ENCODE measurements at regions not wholly inside any gene's neighbourhood (a gene's known extent, or its start where the extent isn't known, plus 50 kb on each side); places are given as distances from the start of the nearest gene placed in this dataset.

GRCh38 chr7:47651355-47652317 is 69.7 kb upstream of the TNS3 start:
- Histone ChIP-seq H3K4me1 (ENCODE audit: control insufficient read depth, insufficient read depth, low read length) (peaks cover 13% of the 10 kb centered on the region), H3K36me3 (ENCODE audit: control insufficient read depth, insufficient read depth, low read length) (no peaks in the 10 kb centered on the region), H3K27me3 (ENCODE audit: control insufficient read depth, insufficient read depth, low read length) (no peaks in the 10 kb centered on the region), H3K4me3 (ENCODE audit: low read depth, low read length) (no peak overlapping the region), H3K9me3 (ENCODE audit: control insufficient read depth, insufficient read depth, low read length) (no peaks in the 10 kb centered on the region), H3K27ac (ENCODE audit: low read depth, low read length) (no peak overlapping the region), H3K9ac (ENCODE audit: low read depth, low read length) (no peak overlapping the region)

DNA sequence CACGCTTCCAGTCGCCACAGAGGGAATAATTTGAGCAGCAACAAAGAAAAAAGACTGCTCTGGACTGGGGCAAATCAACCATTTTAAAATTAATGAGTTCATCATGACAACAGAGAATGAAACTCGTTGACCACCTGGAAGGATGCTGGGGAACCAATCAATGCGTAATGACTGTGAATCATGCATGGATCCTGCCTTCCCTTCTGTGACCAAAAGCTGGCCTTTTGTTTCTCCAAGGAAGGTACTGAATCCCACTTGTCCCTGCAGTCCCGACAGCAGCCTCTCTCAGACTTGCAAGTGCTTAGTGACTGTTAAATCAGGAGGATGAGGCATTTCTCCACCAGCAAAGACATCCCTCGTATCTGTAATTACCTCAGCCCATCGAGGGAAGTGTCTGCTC is 68.0 kb upstream of the TNS3 start:
- Histone ChIP-seq H3K36me3 (ENCODE audit: control insufficient read depth, insufficient read depth, low read length) (no peaks in the 10 kb centered on the region), H3K9me3 (ENCODE audit: control insufficient read depth, insufficient read depth, low read length) (no peaks in the 10 kb centered on the region), H3K9ac (ENCODE audit: low read depth, low read length) (no peak overlapping the region), H3K27ac (ENCODE audit: low read depth, low read length) (no peak overlapping the region), H3K4me1 (ENCODE audit: control insufficient read depth, insufficient read depth, low read length) (peaks cover 11% of the 10 kb centered on the region), H3K27me3 (ENCODE audit: control insufficient read depth, insufficient read depth, low read length) (no peaks in the 10 kb centered on the region), H3K4me3 (ENCODE audit: low read depth, low read length) (no peak overlapping the region)

- Histone ChIP-seq H3K36me3 (ENCODE audit: control insufficient read depth, insufficient read depth, low read length) (no peaks in the 10 kb centered on the region), H3K9me3 (ENCODE audit: control insufficient read depth, insufficient read depth, low read length) (no peaks in the 10 kb centered on the region), H3K4me3 (ENCODE audit: low read depth, low read length) (no peak overlapping the region), H3K27ac (ENCODE audit: low read depth, low read length) (no peak overlapping the region), H3K9ac (ENCODE audit: low read depth, low read length) (no peak overlapping the region), H3K4me1 (ENCODE audit: control insufficient read depth, insufficient read depth, low read length) (peaks cover 4% of the 10 kb centered on the region), H3K27me3 (ENCODE audit: control insufficient read depth, insufficient read depth, low read length) (no peaks in the 10 kb centered on the region)
These were observed 66.5 kb upstream of the TNS3 start for GRCh38 chr7:47648275-47648925.

- Histone ChIP-seq H3K4me3 (ENCODE audit: low read depth, low read length) (no peak overlapping the region), H3K27ac (ENCODE audit: low read depth, low read length) (no peak overlapping the region), H3K36me3 (ENCODE audit: control insufficient read depth, insufficient read depth, low read length) (no peaks in the 10 kb centered on the region), H3K27me3 (ENCODE audit: control insufficient read depth, insufficient read depth, low read length) (no peaks in the 10 kb centered on the region), H3K4me1 (ENCODE audit: control insufficient read depth, insufficient read depth, low read length) (peaks cover 4% of the 10 kb centered on the region), H3K9ac (ENCODE audit: low read depth, low read length) (no peak overlapping the region), H3K9me3 (ENCODE audit: control insufficient read depth, insufficient read depth, low read length) (no peaks in the 10 kb centered on the region)
These were observed 66.0 kb upstream of the TNS3 start for GRCh38 chr7:47647918-47648250.

GRCh38 chr7:47647181-47647917 is 65.4 kb upstream of the TNS3 start:
- no peak overlapping the region for H3K9ac ChIP-seq (ENCODE audit: low read depth, low read length)
- H3K27ac ChIP-seq (ENCODE audit: low read depth, low read length): no peak overlapping the region
- H3K4me3 ChIP-seq (ENCODE audit: low read depth, low read length): no peak overlapping the region

GRCh38 chr7:47643716-47644400 is 61.9 kb upstream of the TNS3 start:
- no peaks in the 10 kb centered on the region for H3K27me3 ChIP-seq (ENCODE audit: control insufficient read depth, insufficient read depth, low read length)
- H3K9me3 ChIP-seq (ENCODE audit: control insufficient read depth, insufficient read depth, low read length): no peaks in the 10 kb centered on the region
- peaks cover 11% of the 10 kb centered on the region for H3K4me1 ChIP-seq (ENCODE audit: control insufficient read depth, insufficient read depth, low read length)
- no peak overlapping the region for H3K9ac ChIP-seq (ENCODE audit: low read depth, low read length)
- no peak overlapping the region for H3K27ac ChIP-seq (ENCODE audit: low read depth, low read length)
- H3K4me3 ChIP-seq (ENCODE audit: low read depth, low read length): no peak overlapping the region
- H3K36me3 ChIP-seq (ENCODE audit: control insufficient read depth, insufficient read depth, low read length): no peaks in the 10 kb centered on the region

More at GRCh38 chr7:47647181-47647917, 65.4 kb upstream of the TNS3 start:
- H3K27me3 ChIP-seq (ENCODE audit: control insufficient read depth, insufficient read depth, low read length): no peaks in the 10 kb centered on the region
- H3K9me3 ChIP-seq (ENCODE audit: control insufficient read depth, insufficient read depth, low read length): no peaks in the 10 kb centered on the region
- peaks cover 4% of the 10 kb centered on the region for H3K4me1 ChIP-seq (ENCODE audit: control insufficient read depth, insufficient read depth, low read length)
- H3K36me3 ChIP-seq (ENCODE audit: control insufficient read depth, insufficient read depth, low read length): no peaks in the 10 kb centered on the region

DNA sequence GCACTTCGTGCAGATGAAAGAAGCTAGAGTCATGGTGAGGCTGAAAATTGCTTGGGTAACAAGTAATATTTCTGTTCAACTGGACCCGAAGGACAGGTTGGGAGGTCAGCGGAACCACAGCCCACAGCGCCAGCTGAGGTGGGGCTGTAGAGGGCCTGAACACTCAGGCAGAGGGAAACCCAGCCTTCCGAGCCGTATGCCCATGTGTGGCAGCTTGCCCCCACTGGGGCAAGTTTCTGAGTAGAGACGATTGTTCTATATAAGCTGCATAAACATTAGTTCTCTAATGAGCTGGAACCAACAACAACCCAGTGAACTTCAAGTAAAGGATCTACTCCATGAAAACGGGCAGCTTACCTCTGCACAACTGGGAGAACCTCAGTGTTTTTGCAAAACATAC is 58.4 kb upstream of the TNS3 start:
- Histone ChIP-seq H3K4me1 (ENCODE audit: control insufficient read depth, insufficient read depth, low read length) (peaks cover 23% of the 10 kb centered on the region), H3K36me3 (ENCODE audit: control insufficient read depth, insufficient read depth, low read length) (no peaks in the 10 kb centered on the region), H3K4me3 (ENCODE audit: low read depth, low read length) (no peak overlapping the region), H3K9me3 (ENCODE audit: control insufficient read depth, insufficient read depth, low read length) (no peaks in the 10 kb centered on the region), H3K27ac (ENCODE audit: low read depth, low read length) (no peak overlapping the region), H3K9ac (ENCODE audit: low read depth, low read length) (no peak overlapping the region), H3K27me3 (ENCODE audit: control insufficient read depth, insufficient read depth, low read length) (no peaks in the 10 kb centered on the region)

DNA sequence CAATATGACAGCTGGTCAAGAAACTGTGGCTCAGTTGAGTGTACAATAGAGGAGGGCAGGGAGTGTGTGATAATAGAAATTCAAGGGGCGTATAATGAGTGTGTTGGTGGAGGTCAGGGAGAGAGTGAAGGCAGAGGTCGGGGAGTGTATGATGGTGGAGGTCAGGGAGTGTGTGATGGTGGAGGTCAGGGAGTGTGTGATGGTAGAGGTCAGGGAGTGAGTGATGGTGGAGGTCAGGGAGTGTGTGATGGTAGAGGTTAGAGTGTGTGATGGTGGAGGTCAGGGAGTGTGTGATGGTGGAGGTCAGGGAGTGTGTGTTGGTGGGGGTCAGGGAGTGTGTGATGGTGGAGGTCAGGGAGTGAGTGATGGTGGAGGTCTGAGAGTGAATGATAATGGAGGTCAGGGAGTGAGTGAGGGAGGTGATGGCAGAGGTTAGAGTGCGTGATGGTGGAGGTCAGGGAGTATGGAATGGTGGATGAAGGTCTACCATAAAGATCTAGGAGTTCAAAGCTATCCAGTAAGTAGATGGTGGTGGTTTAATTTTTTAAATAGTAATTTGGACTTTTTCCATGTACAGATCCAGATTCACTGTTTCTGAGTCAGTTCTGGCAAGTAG is 57.7 kb upstream of the TNS3 start:
- Histone ChIP-seq H3K4me1 (ENCODE audit: control insufficient read depth, insufficient read depth, low read length) (peaks cover 24% of the 10 kb centered on the region), H3K36me3 (ENCODE audit: control insufficient read depth, insufficient read depth, low read length) (no peaks in the 10 kb centered on the region), H3K4me3 (ENCODE audit: low read depth, low read length) (no peak overlapping the region), H3K27me3 (ENCODE audit: control insufficient read depth, insufficient read depth, low read length) (peaks cover 6% of the 10 kb centered on the region), H3K27ac (ENCODE audit: low read depth, low read length) (no peak overlapping the region), H3K9ac (ENCODE audit: low read depth, low read length) (no peak overlapping the region), H3K9me3 (ENCODE audit: control insufficient read depth, insufficient read depth, low read length) (no peaks in the 10 kb centered on the region)

DNA sequence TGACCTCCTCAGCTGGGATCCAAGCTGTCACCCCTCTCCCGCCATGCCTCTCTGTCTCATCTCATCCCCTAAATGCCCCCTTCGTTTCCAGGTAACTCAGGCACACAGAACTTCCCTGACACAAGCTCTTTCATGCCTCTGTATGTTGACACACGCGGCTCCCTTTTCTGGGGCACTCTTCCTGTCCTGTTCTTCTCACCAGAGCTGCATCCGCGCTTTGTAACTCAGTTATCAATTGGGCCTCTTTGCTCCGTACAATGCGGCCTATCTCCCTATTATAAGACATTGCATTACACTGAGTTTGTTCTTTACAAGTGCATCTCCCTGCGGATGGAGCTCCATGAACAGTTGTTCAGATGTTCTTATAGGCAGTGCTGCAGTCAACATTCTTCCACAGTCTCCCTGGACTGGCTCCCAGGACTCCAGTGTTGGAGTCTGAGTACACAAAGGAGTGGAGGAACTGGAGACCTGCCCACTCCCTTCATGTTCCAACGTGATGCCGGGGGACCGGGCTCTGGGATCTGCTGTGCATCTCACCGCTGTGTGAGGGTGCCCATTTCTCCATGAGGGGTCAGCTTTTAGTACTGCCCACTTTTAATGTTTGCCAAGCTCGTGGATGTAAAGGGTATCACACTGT is 56.9 kb upstream of the TNS3 start:
- Histone ChIP-seq H3K9me3 (ENCODE audit: control insufficient read depth, insufficient read depth, low read length) (no peaks in the 10 kb centered on the region), H3K9ac (ENCODE audit: low read depth, low read length) (no peak overlapping the region), H3K36me3 (ENCODE audit: control insufficient read depth, insufficient read depth, low read length) (no peaks in the 10 kb centered on the region), H3K4me1 (ENCODE audit: control insufficient read depth, insufficient read depth, low read length) (peaks cover 24% of the 10 kb centered on the region), H3K4me3 (ENCODE audit: low read depth, low read length) (no peak overlapping the region), H3K27me3 (ENCODE audit: control insufficient read depth, insufficient read depth, low read length) (peaks cover 8% of the 10 kb centered on the region), H3K27ac (ENCODE audit: low read depth, low read length) (no peak overlapping the region)

Data from HUES48 (cell line).